ENCODE measurements at regions not wholly inside any gene's neighbourhood (a gene's known extent, or its start where the extent isn't known, plus 50 kb on each side); places are given as distances from the start of the nearest gene placed in this dataset.

- TF ChIP-seq CTCF (conservative IDR thresholded peaks at IDR 0.05; ENCODE audit: low read depth, low read length), result no peak
- Histone ChIP-seq H2AFZ (ENCODE audit: low read depth) (no peak overlapping the region), H3K27me3 (ENCODE audit: insufficient read depth, low read depth) (no peaks in the 10 kb centered on the region), H4K20me1 (ENCODE audit: insufficient read depth) (no peaks in the 10 kb centered on the region), H3K9ac (no peak overlapping the region), H3K79me2 (ENCODE audit: insufficient read depth, low read depth) (no peaks in the 10 kb centered on the region), H3K4me1 (ENCODE audit: low read depth, poor library complexity, severe bottlenecking) (no peaks in the 10 kb centered on the region), H3K36me3 (ENCODE audit: insufficient read depth) (no peaks in the 10 kb centered on the region), H3K27ac (no peak overlapping the region), H3K4me3 (IDR thresholded peaks at IDR 0.05; ENCODE audit: insufficient read depth, low read depth, low read length) (no peak overlapping the region), H3K4me2 (no peak overlapping the region)
Observed at GRCh38 chr13:27847669-27848068, 55.4 kb downstream of the GSX1 start.

- H3K27ac ChIP-seq, result no peak overlapping the region
- H3K4me2 ChIP-seq, result no peak overlapping the region
- no peak for TF ChIP-seq CTCF (conservative IDR thresholded peaks at IDR 0.05; ENCODE audit: low read depth, low read length)
- no peaks in the 10 kb centered on the region for H3K36me3 ChIP-seq (ENCODE audit: insufficient read depth)
- no peak overlapping the region for H3K4me3 ChIP-seq (IDR thresholded peaks at IDR 0.05; ENCODE audit: insufficient read depth, low read depth, low read length)
- H2AFZ ChIP-seq (ENCODE audit: low read depth), result no peak overlapping the region
- no peaks in the 10 kb centered on the region for H3K27me3 ChIP-seq (ENCODE audit: insufficient read depth, low read depth)
- H3K79me2 ChIP-seq (ENCODE audit: insufficient read depth, low read depth), result no peaks in the 10 kb centered on the region
- no peaks in the 10 kb centered on the region for H3K4me1 ChIP-seq (ENCODE audit: low read depth, poor library complexity, severe bottlenecking)
- H4K20me1 ChIP-seq (ENCODE audit: insufficient read depth), result no peaks in the 10 kb centered on the region
- H3K9ac ChIP-seq, result no peak overlapping the region
Observed at GRCh38 chr13:27851096-27851850, 59.0 kb downstream of the GSX1 start.

DNA sequence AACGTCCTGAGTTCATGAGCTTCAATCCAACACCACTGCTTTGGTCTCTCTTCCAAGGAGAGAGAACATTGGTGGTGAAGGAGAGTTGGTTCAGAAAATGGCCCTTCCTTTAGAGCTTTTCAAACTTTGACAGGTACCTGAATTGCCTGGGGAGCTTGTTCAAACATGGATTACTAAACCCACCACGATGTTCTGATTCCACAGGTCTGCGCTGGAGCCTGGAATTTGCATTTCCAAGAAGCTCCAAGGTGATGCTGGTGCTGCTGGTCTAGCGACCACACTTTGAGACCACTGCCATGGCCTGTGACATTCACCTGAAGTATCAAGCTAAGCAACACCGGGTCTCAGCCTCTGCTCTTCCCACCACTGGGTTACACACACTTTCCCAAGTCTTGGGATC, 60.2 kb downstream of the GSX1 start:
- no peaks in the 10 kb centered on the region for H3K4me1 ChIP-seq (ENCODE audit: low read depth, poor library complexity, severe bottlenecking)
- no peaks in the 10 kb centered on the region for H3K27me3 ChIP-seq (ENCODE audit: insufficient read depth, low read depth)
- no peak for TF ChIP-seq CTCF (conservative IDR thresholded peaks at IDR 0.05; ENCODE audit: low read depth, low read length)
- no peak overlapping the region for H3K9ac ChIP-seq
- no peak overlapping the region for H3K4me3 ChIP-seq (IDR thresholded peaks at IDR 0.05; ENCODE audit: insufficient read depth, low read depth, low read length)
- no peaks in the 10 kb centered on the region for H3K36me3 ChIP-seq (ENCODE audit: insufficient read depth)
- no peak overlapping the region for H3K4me2 ChIP-seq
- no peaks in the 10 kb centered on the region for H4K20me1 ChIP-seq (ENCODE audit: insufficient read depth)
- no peak overlapping the region for H3K27ac ChIP-seq
- no peak overlapping the region for H2AFZ ChIP-seq (ENCODE audit: low read depth)
- no peaks in the 10 kb centered on the region for H3K79me2 ChIP-seq (ENCODE audit: insufficient read depth, low read depth)

GRCh38 chr13:27853335-27853734, 61.1 kb downstream of the GSX1 start:
- no peak overlapping the region for H3K9ac ChIP-seq
- TF ChIP-seq CTCF (conservative IDR thresholded peaks at IDR 0.05; ENCODE audit: low read depth, low read length), result no peak
- no peaks in the 10 kb centered on the region for H3K27me3 ChIP-seq (ENCODE audit: insufficient read depth, low read depth)

More at GRCh38 chr13:27853335-27853734, 61.1 kb downstream of the GSX1 start:
- H3K79me2 ChIP-seq (ENCODE audit: insufficient read depth, low read depth), result no peaks in the 10 kb centered on the region
- no peak overlapping the region for H3K27ac ChIP-seq
- no peaks in the 10 kb centered on the region for H3K4me1 ChIP-seq (ENCODE audit: low read depth, poor library complexity, severe bottlenecking)
- H4K20me1 ChIP-seq (ENCODE audit: insufficient read depth), result no peaks in the 10 kb centered on the region
- H3K4me2 ChIP-seq, result no peak overlapping the region
- H3K4me3 ChIP-seq (IDR thresholded peaks at IDR 0.05; ENCODE audit: insufficient read depth, low read depth, low read length), result no peak overlapping the region
- H3K36me3 ChIP-seq (ENCODE audit: insufficient read depth), result no peaks in the 10 kb centered on the region
- no peak overlapping the region for H2AFZ ChIP-seq (ENCODE audit: low read depth)
